Fibroblast of villous mesenchyme (primary cell): ENCODE measurements at regions not wholly inside any gene's neighbourhood (a gene's known extent, or its start where the extent isn't known, plus 50 kb on each side); places are given as distances from the start of the nearest gene placed in this dataset.

ENCODE experiments used
- DNase-seq: peaks from one replicate; pipeline ENCODE4 v3.0.0-alpha.2; 2010; ENCODE audit warnings: low read depth
- H3K4me3 ChIP-seq: 2 replicates; pipeline ENCODE4 v1.5.1; 2011; ENCODE audit warnings: low read depth, mild to moderate bottlenecking, low read length
- CTCF ChIP-seq: IDR thresholded peaks from 2 replicates; pipeline ENCODE4 v1.5.1; 2012; ENCODE audit warnings: low read depth, mild to moderate bottlenecking, low read length; ENCODE audit not compliant: insufficient read depth

- no peak overlapping the region for H3K4me3 ChIP-seq
- DNase-seq, result peak; percentile 6
- TF ChIP-seq CTCF, result no peak
Observed at GRCh38 chr2:121104721-121105141, 180.3 kb downstream of the TFCP2L1 start.

GRCh38 chr2:121110924-121111323, 174.1 kb downstream of the TFCP2L1 start:
- H3K4me3 ChIP-seq, result no peak overlapping the region
- DNase-seq, result no peak
- TF ChIP-seq CTCF, result no peak

GRCh38 chr2:121118951-121119350, 166.1 kb downstream of the TFCP2L1 start:
- no peak overlapping the region for H3K4me3 ChIP-seq
- no peak for TF ChIP-seq CTCF
- no peak for DNase-seq

GRCh38 chr2:121120411-121120810, 164.6 kb downstream of the TFCP2L1 start:
- no peak for TF ChIP-seq CTCF
- no peak overlapping the region for H3K4me3 ChIP-seq
- DNase-seq, result no peak

GRCh38 chr2:121120991-121121390, 164.0 kb downstream of the TFCP2L1 start:
- DNase-seq, result no peak
- H3K4me3 ChIP-seq, result no peak overlapping the region
- no peak for TF ChIP-seq CTCF

- no peak for TF ChIP-seq CTCF
- no peak for DNase-seq
Observed at GRCh38 chr2:121121661-121122060, 163.3 kb downstream of the TFCP2L1 start.

GRCh38 chr2:121123268-121123667, 161.7 kb downstream of the TFCP2L1 start:
- no peak for TF ChIP-seq CTCF
- H3K4me3 ChIP-seq, result no peak overlapping the region
- DNase-seq, result no peak

More at GRCh38 chr2:121121661-121122060, 163.3 kb downstream of the TFCP2L1 start:
- no peak overlapping the region for H3K4me3 ChIP-seq
